Mesendoderm (in vitro differentiated cells): ENCODE measurements at regions not wholly inside any gene's neighbourhood (a gene's known extent, or its start where the extent isn't known, plus 50 kb on each side); places are given as distances from the start of the nearest gene placed in this dataset.
A peak's percentile ranks its signal among the peaks of the same experiment; 100 is the strongest.

ENCODE experiments used
- DNase-seq: peaks from one replicate; pipeline ENCODE4 v3.0.0; 2013
- H2AK5ac ChIP-seq: 2 replicates; pipeline ENCODE4 v1.6.1; 2013; ENCODE audit warnings: low read length, inconsistent platforms
- H2BK120ac ChIP-seq: 2 replicates; pipeline ENCODE4 v1.6.1; 2013; ENCODE audit warnings: low read depth, mild to moderate bottlenecking, low read length, moderate library complexity, mixed read lengths
- H2BK15ac ChIP-seq: replicated peaks from 2 replicates; pipeline ENCODE4 v1.6.1; 2013; ENCODE audit warnings: low read depth, mild to moderate bottlenecking, moderate library complexity
- H2BK5ac ChIP-seq: 2 replicates; pipeline ENCODE4 v1.6.1; 2013; ENCODE audit warnings: low read length, inconsistent platforms
- H3K18ac ChIP-seq: 2 replicates; pipeline ENCODE4 v1.6.1; 2013; ENCODE audit warnings: mild to moderate bottlenecking, low read length, mixed read lengths
- H3K23ac ChIP-seq: one replicate; pipeline ENCODE4 v1.6.1; 2013; ENCODE audit warnings: low read length
- H3K27ac ChIP-seq: 2 replicates; pipeline ENCODE4 v1.5.1; 2013; ENCODE audit warnings: low read depth, mild to moderate bottlenecking, inconsistent platforms, low read length, moderate library complexity
- H3K27me3 ChIP-seq: 2 replicates; pipeline ENCODE4 v1.6.1; 2013; ENCODE audit warnings: low read length, control low read depth, mild to moderate bottlenecking, inconsistent platforms; ENCODE audit not compliant: insufficient read depth, poor library complexity
- H3K36me3 ChIP-seq: 2 replicates; pipeline ENCODE4 v1.6.1; 2013; ENCODE audit warnings: low read length, inconsistent platforms; ENCODE audit not compliant: control insufficient read depth, insufficient read depth
- H3K4ac ChIP-seq: one replicate; pipeline ENCODE4 v1.6.1; 2013; ENCODE audit warnings: low read depth, mild to moderate bottlenecking, low read length, moderate library complexity
- H3K4me1 ChIP-seq: 2 replicates; pipeline ENCODE4 v1.6.1; 2013; ENCODE audit warnings: low read depth, low read length, inconsistent platforms; ENCODE audit not compliant: control insufficient read depth
- H3K4me2 ChIP-seq: 2 replicates; pipeline ENCODE4 v1.6.1; 2013; ENCODE audit warnings: low read length
- H3K4me3 ChIP-seq: 2 replicates; pipeline ENCODE4 v1.5.1; 2013; ENCODE audit warnings: mild to moderate bottlenecking, low read length
- H3K56ac ChIP-seq: one replicate; pipeline ENCODE4 v1.6.1; 2013; ENCODE audit warnings: low read length
- H3K79me1 ChIP-seq: 2 replicates; pipeline ENCODE4 v1.6.1; 2013; ENCODE audit warnings: low read length, inconsistent platforms
- H3K79me2 ChIP-seq: 2 replicates; pipeline ENCODE4 v1.6.1; 2013; ENCODE audit warnings: mild to moderate bottlenecking, low read length; ENCODE audit not compliant: control insufficient read depth, insufficient read depth
- H3K9ac ChIP-seq: 2 replicates; pipeline ENCODE4 v1.6.1; 2013; ENCODE audit warnings: low read length, inconsistent platforms
- H4K5ac ChIP-seq: one replicate; pipeline ENCODE4 v1.6.1; 2013; ENCODE audit warnings: low read length
- H4K8ac ChIP-seq: one replicate; pipeline ENCODE4 v1.6.1; 2013; ENCODE audit warnings: low read depth, mild to moderate bottlenecking, control low read depth, low read length, moderate library complexity
- WGBS: extraction: QIAGEN DNeasy Blood & Tissue Kit; methylation state at CpG from one replicate; pipeline ENCODE4 v1.1.7; 2013; ENCODE audit warnings: low lambda C conversion rate, missing lambda C conversion rate; ENCODE audit not compliant: insufficient coverage; ENCODE audit errors: extremely low coverage; 5-methylcytosine and 5-hydroxymethylcytosine counted together

DNA sequence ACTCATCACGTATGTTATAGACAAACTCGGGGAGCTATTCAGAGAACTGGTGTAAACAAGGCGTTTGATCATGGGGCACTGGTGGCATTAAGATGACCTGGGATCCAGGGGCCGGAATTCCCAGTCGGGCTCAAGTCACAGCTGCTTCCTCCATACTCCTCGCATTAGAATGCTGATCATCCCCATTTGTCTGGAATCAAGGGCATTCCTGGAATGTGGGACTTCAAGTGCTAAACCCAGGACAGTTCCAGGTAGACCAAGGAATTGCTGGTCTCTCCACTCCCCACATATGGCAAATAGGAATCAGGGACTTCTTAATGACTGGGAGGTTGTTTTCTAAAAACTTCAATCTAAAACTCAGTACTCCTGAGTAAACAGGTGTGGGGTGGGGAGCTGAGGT lies 355.7 kb upstream of the RAB6C start:
- H2BK5ac ChIP-seq = no peak overlapping the region
- no peak overlapping the region for H2AK5ac ChIP-seq
- peak; percentile 67 for DNase-seq
- no peak overlapping the region for H3K23ac ChIP-seq
- no peak overlapping the region for H3K56ac ChIP-seq
- no peak overlapping the region for H3K18ac ChIP-seq
- H3K27ac ChIP-seq = no peak overlapping the region
- no CpG with 5 or more reads among the region's 6 CpGs for WGBS
- H3K4me1 ChIP-seq = no peaks in the 10 kb centered on the region
- H3K36me3 ChIP-seq = no peaks in the 10 kb centered on the region
- no peak overlapping the region for H3K9ac ChIP-seq
- H3K79me2 ChIP-seq = no peaks in the 10 kb centered on the region
- no peak overlapping the region for H2BK120ac ChIP-seq
- H4K5ac ChIP-seq = no peak overlapping the region
- H3K4me3 ChIP-seq = no peak overlapping the region
- no peak overlapping the region for H4K8ac ChIP-seq
- H3K79me1 ChIP-seq = no peaks in the 10 kb centered on the region
- H2BK15ac ChIP-seq = no peak overlapping the region
- H3K4me2 ChIP-seq = no peak overlapping the region
- no peak overlapping the region for H3K4ac ChIP-seq
- no peaks in the 10 kb centered on the region for H3K27me3 ChIP-seq

GRCh38 chr2:129627437-129627836 lies 352.0 kb upstream of the RAB6C start:
- no peak overlapping the region for H3K4ac ChIP-seq
- H2BK120ac ChIP-seq = no peak overlapping the region
- H3K27me3 ChIP-seq = no peaks in the 10 kb centered on the region
- H4K8ac ChIP-seq = no peak overlapping the region
- no peaks in the 10 kb centered on the region for H3K79me2 ChIP-seq
- H3K9ac ChIP-seq = no peak overlapping the region
- H2AK5ac ChIP-seq = no peak overlapping the region
- WGBS = no CpG with 5 or more reads among the region's 9 CpGs
- no peak overlapping the region for H3K27ac ChIP-seq
- H3K4me1 ChIP-seq = no peaks in the 10 kb centered on the region
- H3K79me1 ChIP-seq = no peaks in the 10 kb centered on the region
- H3K4me2 ChIP-seq = no peak overlapping the region
- H3K18ac ChIP-seq = no peak overlapping the region
- H3K36me3 ChIP-seq = no peaks in the 10 kb centered on the region
- DNase-seq = no peak
- no peak overlapping the region for H3K56ac ChIP-seq
- H4K5ac ChIP-seq = no peak overlapping the region
- no peak overlapping the region for H2BK15ac ChIP-seq
- no peak overlapping the region for H3K23ac ChIP-seq
- no peak overlapping the region for H3K4me3 ChIP-seq
- no peak overlapping the region for H2BK5ac ChIP-seq

- Histone ChIP-seq H3K4me1 (no peaks in the 10 kb centered on the region), H3K79me2 (no peaks in the 10 kb centered on the region), H4K8ac (no peak overlapping the region), H2BK15ac (no peak overlapping the region), H2AK5ac (no peak overlapping the region), H3K36me3 (no peaks in the 10 kb centered on the region), H3K4me2 (no peak overlapping the region), H3K27me3 (no peaks in the 10 kb centered on the region), H3K9ac (no peak overlapping the region), H4K5ac (no peak overlapping the region), H3K4ac (no peak overlapping the region), H3K79me1 (no peaks in the 10 kb centered on the region), H2BK5ac (no peak overlapping the region), H2BK120ac (no peak overlapping the region), H3K56ac (no peak overlapping the region), H3K27ac (no peak overlapping the region), H3K23ac (no peak overlapping the region), H3K18ac (no peak overlapping the region), H3K4me3 (no peak overlapping the region)
- WGBS = no CpG with 5 or more reads among the region's 9 CpGs
- no peak for DNase-seq
Measured at GRCh38 chr2:129636692-129637091, 342.8 kb upstream of the RAB6C start.

- no peaks in the 10 kb centered on the region for H3K79me1 ChIP-seq
- WGBS = no CpG with 5 or more reads among the region's 2 CpGs
- no peak overlapping the region for H3K56ac ChIP-seq
- no peak overlapping the region for H2BK5ac ChIP-seq
- H3K9ac ChIP-seq = no peak overlapping the region
- no peak overlapping the region for H3K4me3 ChIP-seq
- no peaks in the 10 kb centered on the region for H3K27me3 ChIP-seq
- no peaks in the 10 kb centered on the region for H3K36me3 ChIP-seq
- no peak overlapping the region for H4K8ac ChIP-seq
- H2BK15ac ChIP-seq = no peak overlapping the region
- no peak overlapping the region for H2AK5ac ChIP-seq
- no peak for DNase-seq
- no peak overlapping the region for H2BK120ac ChIP-seq
- no peak overlapping the region for H3K4ac ChIP-seq
- H3K4me1 ChIP-seq = no peaks in the 10 kb centered on the region
- no peaks in the 10 kb centered on the region for H3K79me2 ChIP-seq
- no peak overlapping the region for H3K18ac ChIP-seq
- no peak overlapping the region for H3K23ac ChIP-seq
- H3K27ac ChIP-seq = no peak overlapping the region
- H4K5ac ChIP-seq = no peak overlapping the region
- no peak overlapping the region for H3K4me2 ChIP-seq
Measured at GRCh38 chr2:129641371-129641770, 338.1 kb upstream of the RAB6C start.

DNA sequence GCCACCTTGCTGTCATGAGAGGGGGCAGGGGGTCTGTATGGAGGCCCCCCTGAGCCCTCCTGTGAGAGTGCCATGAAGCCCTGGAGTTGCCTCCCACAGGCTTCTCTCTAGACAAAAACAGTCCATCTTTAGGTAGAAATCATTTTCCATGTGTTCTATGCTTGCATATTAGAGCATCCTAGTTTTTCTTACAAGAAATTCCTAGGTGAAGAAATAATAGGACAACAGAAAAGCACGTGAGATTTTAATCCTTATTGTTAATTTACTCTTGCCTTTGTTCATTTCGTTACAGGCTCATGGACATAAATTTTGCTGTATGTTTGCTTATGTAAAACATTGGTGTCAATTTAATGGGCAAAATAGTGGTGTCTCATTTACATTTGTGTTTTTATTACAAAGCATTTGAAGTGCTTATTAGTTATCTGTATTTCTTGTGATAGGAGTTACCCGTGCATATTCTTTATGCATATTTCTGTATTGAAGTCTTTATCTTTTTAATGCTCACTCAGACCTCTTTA lies 336.9 kb upstream of the RAB6C start:
- H3K4ac ChIP-seq = no peak overlapping the region
- no peak overlapping the region for H4K5ac ChIP-seq
- no peak overlapping the region for H2BK5ac ChIP-seq
- H3K27ac ChIP-seq = no peak overlapping the region
- H3K18ac ChIP-seq = no peak overlapping the region
- no peak overlapping the region for H3K4me2 ChIP-seq
- no peak overlapping the region for H3K4me3 ChIP-seq
- no peak overlapping the region for H3K23ac ChIP-seq
- no peak overlapping the region for H3K56ac ChIP-seq
- no peak overlapping the region for H4K8ac ChIP-seq
- no peak overlapping the region for H2AK5ac ChIP-seq
- no peak overlapping the region for H3K9ac ChIP-seq
- WGBS = no CpG with 5 or more reads among the region's 3 CpGs
- no peaks in the 10 kb centered on the region for H3K36me3 ChIP-seq
- no peak overlapping the region for H2BK15ac ChIP-seq
- H3K27me3 ChIP-seq = no peaks in the 10 kb centered on the region
- H3K4me1 ChIP-seq = no peaks in the 10 kb centered on the region
- no peaks in the 10 kb centered on the region for H3K79me2 ChIP-seq
- H3K79me1 ChIP-seq = no peaks in the 10 kb centered on the region
- no peak overlapping the region for H2BK120ac ChIP-seq
- DNase-seq = no peak

DNA sequence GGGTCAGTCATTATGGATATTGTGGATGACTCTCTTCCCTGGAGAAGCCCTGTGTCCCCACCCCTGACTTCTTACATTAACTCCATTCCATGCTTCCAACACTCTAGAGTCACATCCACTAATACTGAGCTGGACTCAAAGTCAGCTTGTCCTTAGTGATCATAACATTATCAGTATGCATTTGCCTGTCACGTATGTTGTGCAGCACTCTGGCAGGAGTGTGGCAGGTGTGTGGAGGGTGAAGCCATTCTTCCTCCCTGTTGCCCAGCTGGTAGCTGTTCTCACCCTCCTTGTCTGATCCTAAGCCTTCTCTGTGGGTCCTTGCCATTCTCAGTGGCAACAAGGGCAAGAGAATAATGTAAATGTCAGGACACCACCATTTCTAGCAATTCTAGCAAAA lies 334.1 kb upstream of the RAB6C start:
- Histone ChIP-seq H3K36me3 (no peaks in the 10 kb centered on the region), H3K56ac (no peak overlapping the region), H3K4ac (no peak overlapping the region), H2AK5ac (no peak overlapping the region), H3K79me2 (no peaks in the 10 kb centered on the region), H3K4me2 (no peak overlapping the region), H2BK5ac (no peak overlapping the region), H3K23ac (no peak overlapping the region), H3K4me1 (no peaks in the 10 kb centered on the region), H3K4me3 (no peak overlapping the region), H3K27ac (no peak overlapping the region), H3K18ac (no peak overlapping the region), H4K5ac (no peak overlapping the region), H2BK15ac (no peak overlapping the region), H3K79me1 (no peaks in the 10 kb centered on the region), H3K27me3 (no peaks in the 10 kb centered on the region), H2BK120ac (no peak overlapping the region), H4K8ac (no peak overlapping the region), H3K9ac (no peak overlapping the region)
- no peak for DNase-seq
- WGBS = no CpG with 5 or more reads among the region's 1 CpG
